H1 (cell line): ENCODE measurements at regions not wholly inside any gene's neighbourhood (a gene's known extent, or its start where the extent isn't known, plus 50 kb on each side); places are given as distances from the start of the nearest gene placed in this dataset.

Experiments used
- CTCF ChIA-PET: fragments of 300-600 bp; sonication (Branson Sonifier 250); formaldehyde crosslinking; loops from one replicate; lab custom pipeline; 2021; ENCODE audit not compliant: partially characterized antibody; lab: Charles Lee
- POLR2A ChIA-PET: fragments of 300-600 bp; sonication (Branson Sonifier 250); formaldehyde crosslinking; loops from one replicate; lab custom pipeline; 2021; ENCODE audit warnings: inconsistent platforms; ENCODE audit not compliant: partially characterized antibody; lab: Charles Lee
- DNase-seq, 2 experiments: peaks; one replicate each; pipeline versions ENCODE4 v3.0.0 to v3.0.0-alpha.2; 2010 to 2022; ENCODE audit warnings: low spot score in 2 of 2, low read depth in 1 of 2, mixed read lengths in 1 of 2
- FAIRE-seq: peaks from 2 replicates; lab custom pipeline; 2011; peaks lifted over from hg19 to GRCh38; lab: Jason Lieb, UNC
- H2AFZ ChIP-seq: 2 replicates; pipeline ENCODE4 v1.8.1; 2012; ENCODE audit warnings: low read length, inconsistent platforms
- H2AK5ac ChIP-seq: 2 replicates; pipeline ENCODE4 v1.6.1; 2013; ENCODE audit warnings: low read depth, low read length
- H2BK120ac ChIP-seq: replicated peaks from 2 replicates; pipeline ENCODE3; 2013; ENCODE audit warnings: low read depth, low read length, inconsistent platforms
- H2BK12ac ChIP-seq: 2 replicates; pipeline ENCODE4 v1.6.1; 2013; ENCODE audit warnings: low read depth, low read length
- H2BK15ac ChIP-seq: 2 replicates; pipeline ENCODE4 v1.6.1; 2013; ENCODE audit warnings: low read length
- H2BK20ac ChIP-seq: 2 replicates; pipeline ENCODE4 v1.6.1; 2013; ENCODE audit warnings: low read length
- H2BK5ac ChIP-seq: 2 replicates; pipeline ENCODE4 v1.6.1; 2013; ENCODE audit warnings: low read depth, low read length
- H3K14ac ChIP-seq: 2 replicates; pipeline ENCODE4 v1.6.1; 2013; ENCODE audit warnings: inconsistent platforms; ENCODE audit not compliant: insufficient read length
- H3K18ac ChIP-seq: 2 replicates; pipeline ENCODE4 v1.6.1; 2013; ENCODE audit warnings: low read length; ENCODE audit errors: extremely low read depth
- H3K23ac ChIP-seq: 2 replicates; pipeline ENCODE4 v1.6.1; 2013; ENCODE audit warnings: inconsistent platforms; ENCODE audit not compliant: insufficient read length
- H3K23me2 ChIP-seq: 2 replicates; pipeline ENCODE4 v1.6.1; 2013; ENCODE audit warnings: low read depth, low read length
- H3K27ac ChIP-seq: 2 replicates; pipeline ENCODE4 v1.6.1; 2011; ENCODE audit warnings: low read depth, low read length, inconsistent platforms
- H3K27me3 ChIP-seq, 4 experiments: replicated peaks in 1 of 4; 1 replicate in 1 of 4; 2 replicates in 3 of 4; pipeline versions ENCODE4 v1.6.1 to v1.8.1; 2011 to 2013; ENCODE audit warnings: low read length in 3 of 4, mild to moderate bottlenecking in 3 of 4, inconsistent platforms in 2 of 4, mixed read lengths in 2 of 4, moderate library complexity in 1 of 4; ENCODE audit not compliant: control insufficient read depth in 3 of 4, insufficient read depth in 3 of 4; ENCODE audit errors: extremely low read depth in 1 of 4
- H3K36me3 ChIP-seq, 4 experiments: 2 replicates each; pipeline versions ENCODE4 v1.6.1 to v1.8.1; 2011 to 2013; ENCODE audit warnings: mild to moderate bottlenecking in 4 of 4, low read length in 3 of 4, moderate library complexity in 2 of 4, control low read depth in 1 of 4, inconsistent platforms in 1 of 4; ENCODE audit not compliant: insufficient read depth in 4 of 4, control insufficient read depth in 2 of 4
- H3K4ac ChIP-seq: replicated peaks from 2 replicates; pipeline ENCODE3; 2013; ENCODE audit warnings: low read length, low read depth, mixed read lengths, inconsistent platforms; ENCODE audit not compliant: insufficient read length
- H3K4me1 ChIP-seq, 4 experiments: replicated peaks in 1 of 4; 1 replicate in 1 of 4; 2 replicates in 3 of 4; pipeline versions ENCODE4 v1.6.1 to v1.8.1; 2011 to 2013; ENCODE audit warnings: low read length in 3 of 4, inconsistent platforms in 2 of 4, mixed read lengths in 1 of 4; ENCODE audit not compliant: insufficient read depth in 4 of 4, control insufficient read depth in 3 of 4
- H3K4me2 ChIP-seq, 2 experiments: 2 replicates each; pipeline versions ENCODE4 v1.6.1 to v1.8.1; 2011 to 2013; ENCODE audit warnings: low read depth in 2 of 2, low read length in 2 of 2, control low read depth in 1 of 2, inconsistent platforms in 1 of 2, mild to moderate bottlenecking in 1 of 2; ENCODE audit not compliant: insufficient read depth in 1 of 2
- H3K4me3 ChIP-seq, 4 experiments: fragments of 200-600, 300-600 bp in 1 of 4; sonication (generic), shearing (Covaris generic), sonication (Bioruptor Twin) in 1 of 4; 2 replicates each; pipeline versions ENCODE4 v1.5.1 to v1.8.1; 2011 to 2016; ENCODE audit warnings: low read length in 4 of 4, low read depth in 3 of 4, control low read depth in 2 of 4, inconsistent platforms in 2 of 4, mild to moderate bottlenecking in 2 of 4, mixed read lengths in 1 of 4, moderate library complexity in 1 of 4; ENCODE audit not compliant: insufficient read depth in 2 of 4; ENCODE audit errors: extremely low read depth in 1 of 4
- H3K56ac ChIP-seq: replicated peaks from 2 replicates; pipeline ENCODE3; 2013; ENCODE audit warnings: low read depth, mild to moderate bottlenecking, mixed read lengths, low read length, inconsistent platforms; ENCODE audit not compliant: insufficient read length
- H3K79me1 ChIP-seq: 2 replicates; pipeline ENCODE4 v1.6.1; 2013; ENCODE audit warnings: low read depth, low read length, control low read depth
- H3K79me2 ChIP-seq, 2 experiments: 2 replicates each; pipeline versions ENCODE4 v1.6.1 to v1.8.1; 2012 to 2013; ENCODE audit warnings: low read length in 2 of 2, mild to moderate bottlenecking in 2 of 2, inconsistent platforms in 1 of 2; ENCODE audit not compliant: insufficient read depth in 2 of 2, control insufficient read depth in 1 of 2
- H3K9ac ChIP-seq, 4 experiments: replicated peaks in 1 of 4; 1 replicate in 1 of 4; 2 replicates in 3 of 4; pipeline versions ENCODE4 v1.6.1 to v1.8.1; 2011 to 2013; ENCODE audit warnings: low read depth in 3 of 4, low read length in 3 of 4, control low read depth in 2 of 4, mild to moderate bottlenecking in 2 of 4, moderate library complexity in 2 of 4, inconsistent platforms in 1 of 4; ENCODE audit errors: extremely low read depth in 1 of 4
- H3K9me3 ChIP-seq, 2 experiments: 2 replicates each; pipeline versions ENCODE4 v1.6.1 to v1.8.1; 2012 to 2013; ENCODE audit warnings: mild to moderate bottlenecking in 2 of 2, moderate library complexity in 2 of 2, control low read depth in 1 of 2, inconsistent platforms in 1 of 2, low read depth in 1 of 2, low read length in 1 of 2, mixed read lengths in 1 of 2; ENCODE audit not compliant: insufficient read depth in 2 of 2
- H4K20me1 ChIP-seq, 2 experiments: replicated peaks in 1 of 2; 2 replicates each; pipeline versions ENCODE3 to v1.8.1; 2011 to 2013; ENCODE audit warnings: inconsistent platforms in 2 of 2, low read length in 2 of 2, mild to moderate bottlenecking in 1 of 2; ENCODE audit not compliant: insufficient read depth in 2 of 2, control insufficient read depth in 1 of 2
- H4K5ac ChIP-seq: 2 replicates; pipeline ENCODE4 v1.6.1; 2013; ENCODE audit warnings: low read length, low read depth, mixed read lengths, inconsistent platforms; ENCODE audit not compliant: insufficient read length
- H4K8ac ChIP-seq: 2 replicates; pipeline ENCODE4 v1.8.0; 2013; ENCODE audit warnings: mild to moderate bottlenecking, moderate library complexity, low read length, inconsistent platforms; ENCODE audit not compliant: insufficient read depth; ENCODE audit errors: extremely low read depth
- H4K91ac ChIP-seq: replicated peaks from 2 replicates; pipeline ENCODE3; 2013; ENCODE audit warnings: low read length, mixed read lengths, inconsistent platforms; ENCODE audit not compliant: insufficient read length
- CBX5 ChIP-seq: fragments of 300-800, 300-1000 bp; sonication (generic); IDR thresholded peaks from 2 replicates; pipeline ENCODE4 v1.7.1; 2016; ENCODE audit warnings: antibody characterized with exemption, low read length, low read depth
- CHD1 ChIP-seq: IDR thresholded peaks from 2 replicates; pipeline ENCODE4 v1.6.1; 2012; ENCODE audit warnings: low read depth, low read length, improper control_type of control experiment
- CREB1 ChIP-seq: IDR thresholded peaks from 2 replicates; pipeline ENCODE4 v1.6.1; 2012; ENCODE audit warnings: inconsistent platforms
- CTBP2 ChIP-seq: IDR thresholded peaks from 2 replicates; pipeline ENCODE4 v1.7.0; 2011; ENCODE audit warnings: borderline replicate concordance, mild to moderate bottlenecking, moderate library complexity, mixed read lengths, low read length; ENCODE audit not compliant: insufficient read depth, insufficient read length
- HDAC2 ChIP-seq, 2 experiments: fragments of 300-600 bp in 1 of 2; sonication (generic) in 1 of 2; IDR thresholded peaks; 2 replicates each; pipeline ENCODE4 v1.6.1; 2011 to 2012; ENCODE audit warnings: low read depth in 2 of 2, low read length in 2 of 2, mild to moderate bottlenecking in 2 of 2, moderate library complexity in 2 of 2, borderline replicate concordance in 1 of 2, inconsistent platforms in 1 of 2
- JUND ChIP-seq: IDR thresholded peaks from 2 replicates; pipeline ENCODE4 v1.6.1; 2011; ENCODE audit warnings: mild to moderate bottlenecking, improper control_type of control experiment, low read length
- PHF8 ChIP-seq: fragments of 200-600 bp; sonication (generic); conservative IDR thresholded peaks from 2 replicates; pipeline ENCODE4 v1.7.1; 2012; ENCODE audit warnings: low read depth, mild to moderate bottlenecking, inconsistent platforms, low read length, moderate library complexity
- POLR2AphosphoS5 ChIP-seq: IDR thresholded peaks from 2 replicates; pipeline ENCODE4 v1.6.1; 2011; ENCODE audit warnings: low read depth, low read length
- SIN3A ChIP-seq, 2 experiments: IDR thresholded peaks in 1 of 2; conservative IDR thresholded peaks in 1 of 2; 2 replicates each; pipeline ENCODE4 v1.6.1; 2011 to 2012; ENCODE audit warnings: low read length in 2 of 2, improper control_type of control experiment in 1 of 2, low read depth in 1 of 2, mild to moderate bottlenecking in 1 of 2
- SIRT6 ChIP-seq: IDR thresholded peaks from one replicate; pipeline ENCODE4 v1.7.1; 2012; ENCODE audit warnings: low read length, inconsistent platforms
- SP4 ChIP-seq: IDR thresholded peaks from 2 replicates; pipeline ENCODE4 v1.6.1; 2012; ENCODE audit warnings: low read length, inconsistent platforms
- WGBS, 2 experiments: shearing (Covaris generic) in 1 of 2; methylation state at CpG; one replicate each; pipeline versions ENCODE4 v1.1.6 to v1.1.7; 2013 to 2015; ENCODE audit warnings: low lambda C conversion rate in 2 of 2, mixed read lengths in 2 of 2, inconsistent platforms in 1 of 2, low coverage in 1 of 2, missing lambda C conversion rate in 1 of 2; ENCODE audit not compliant: insufficient replicate concordance in 2 of 2, insufficient coverage in 1 of 2, insufficient read length in 1 of 2; ENCODE audit errors: extremely low coverage in 1 of 2, missing lambda C conversion rate in 1 of 2; 5-methylcytosine and 5-hydroxymethylcytosine counted together

- Histone ChIP-seq H2BK12ac (no peak overlapping the region), H2BK20ac (no peak overlapping the region), H3K18ac (no peak overlapping the region), H3K9ac (no peak overlapping the region), H4K8ac (no peak overlapping the region), H4K5ac (no peak overlapping the region), H3K27me3 (no peaks in the 10 kb centered on the region), H3K4me3 (no peak overlapping the region), H2BK5ac (no peak overlapping the region), H3K36me3 (no peaks in the 10 kb centered on the region), H3K23ac (no peak overlapping the region), H2AFZ (no peak overlapping the region), H4K20me1 (no peaks in the 10 kb centered on the region), H3K14ac (no peak overlapping the region), H2AK5ac (no peak overlapping the region), H4K91ac (no peak overlapping the region), H3K4ac (no peak overlapping the region), H3K23me2 (no peaks in the 10 kb centered on the region), H3K4me1 (no peaks in the 10 kb centered on the region), H3K79me1 (no peaks in the 10 kb centered on the region), H3K79me2 (no peaks in the 10 kb centered on the region), H3K56ac (no peak overlapping the region), H2BK15ac (no peak overlapping the region), H2BK120ac (no peak overlapping the region), H3K9me3 (0 out of 4 replicates have a peak, but pooled peaks cover 0 to 2% of the 10 kb centered on the region in 2 experiments), H3K4me2 (no peak overlapping the region), H3K27ac (no peak overlapping the region)
- no peak for DNase-seq
- TF ChIP-seq SP4 (no peak), PHF8 (no peak), POLR2AphosphoS5 (no peak), CBX5 (no peak), CREB1 (no peak), HDAC2 (IDR thresholded peaks at IDR 0.05; ENCODE audit: borderline replicate concordance in 1 of 2, low read depth in 2 of 2, low read length in 2 of 2) (no peak), CTBP2 (no peak), SIRT6 (no peak), SIN3A (conservative IDR thresholded peaks at IDR 0.05 in 1 of 2, IDR thresholded peaks at IDR 0.05 in 1 of 2; ENCODE audit: low read depth in 1 of 2, low read length in 2 of 2) (no peak), CHD1 (no peak), JUND (no peak)
- ChIA-PET POLR2A (no interaction called here), CTCF (no interaction called here)
- 60% methylated on average over 4 of the region's 4 CpGs; no CpG with 5 or more reads in 1 of the 2 experiments for WGBS, 2 experiments
- FAIRE-seq: no peak
These were observed 862.9 kb downstream of the UQCRFS1 start for GRCh38 chr19:28350037-28350436.
